HG02885 (cell line): ENCODE measurements at regions not wholly inside any gene's neighbourhood (a gene's known extent, or its start where the extent isn't known, plus 50 kb on each side); places are given as distances from the start of the nearest gene placed in this dataset.

Experiments used
- ATAC-seq: cut with Tn5 transposase; IDR thresholded peaks from one replicate; pipeline ENCODE4 v1.9.1; 2021; ENCODE audit warnings: mild to moderate bottlenecking; ENCODE audit not compliant: unreplicated experiment, poor library complexity

- no peak for ATAC-seq
Measured at GRCh38 chr2:54360055-54360792, 95.9 kb upstream of the SPTBN1 start.

- no peak for ATAC-seq
Measured at GRCh38 chr2:54364409-54364808, 91.7 kb upstream of the SPTBN1 start.

GRCh38 chr2:54365661-54366060 lies 90.5 kb upstream of the SPTBN1 start:
- ATAC-seq = no peak

- no peak for ATAC-seq
Measured at GRCh38 chr2:54366487-54367280, 89.4 kb upstream of the SPTBN1 start.

DNA sequence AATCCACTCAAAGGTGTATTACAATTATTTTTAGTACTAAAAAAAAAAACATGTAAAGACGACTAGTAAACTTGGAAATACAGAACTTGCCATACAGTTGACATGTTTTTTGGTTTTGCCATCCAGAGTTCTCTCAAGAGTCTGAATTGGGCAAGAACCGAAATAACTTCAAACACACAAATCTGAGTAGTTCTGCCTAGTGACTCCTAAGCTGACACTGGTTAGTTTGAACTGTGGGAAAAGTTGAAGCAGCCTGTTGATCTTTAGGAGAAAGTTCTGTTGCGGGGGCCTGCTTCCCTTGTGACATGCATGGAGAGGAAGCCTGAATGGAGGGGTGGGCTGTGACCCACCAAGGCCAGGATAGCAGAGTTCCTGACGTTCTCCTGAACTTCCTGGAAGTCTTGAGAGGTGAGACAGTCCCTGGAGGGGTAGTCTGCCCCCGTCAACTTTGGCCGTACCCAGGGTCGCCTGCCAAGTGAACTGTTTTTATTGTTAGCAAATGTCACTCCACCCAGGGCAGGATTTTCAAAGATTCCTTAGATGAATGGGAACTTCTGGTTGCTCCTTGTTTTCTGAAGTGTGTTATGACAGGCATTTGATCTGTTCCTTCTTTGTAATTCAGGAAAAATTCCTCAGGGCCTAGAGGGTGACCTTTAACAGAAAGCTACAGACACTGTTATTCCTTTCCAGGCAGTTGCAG lies 85.6 kb upstream of the SPTBN1 start:
- ATAC-seq = no peak

- ATAC-seq = no peak
Measured at GRCh38 chr2:54371460-54372065, 84.6 kb upstream of the SPTBN1 start.

GRCh38 chr2:54372361-54372760 lies 83.8 kb upstream of the SPTBN1 start:
- no peak for ATAC-seq

DNA sequence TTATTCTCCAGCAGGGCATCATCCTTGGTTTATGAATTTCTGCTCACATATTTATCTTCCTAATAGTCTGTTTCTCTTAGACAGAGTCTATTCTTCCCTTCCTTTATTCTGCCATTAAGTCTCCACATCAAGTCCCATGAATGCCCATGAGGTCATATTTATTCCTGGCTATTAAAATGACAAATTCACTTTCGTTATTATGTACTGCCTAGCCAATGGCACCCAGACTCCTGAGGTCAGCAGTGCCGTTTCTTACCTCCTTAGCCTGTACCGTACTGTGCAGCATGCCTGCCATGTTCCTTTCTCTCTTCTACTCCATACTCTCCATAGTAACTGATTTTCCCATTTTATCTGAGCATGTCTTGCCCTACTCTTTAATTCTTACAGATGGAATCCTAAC lies 82.3 kb upstream of the SPTBN1 start:
- no peak for ATAC-seq

GRCh38 chr2:54374591-54375364 lies 81.3 kb upstream of the SPTBN1 start:
- no peak for ATAC-seq

- ATAC-seq = no peak
Measured at GRCh38 chr2:54377451-54377850, 78.7 kb upstream of the SPTBN1 start.

DNA sequence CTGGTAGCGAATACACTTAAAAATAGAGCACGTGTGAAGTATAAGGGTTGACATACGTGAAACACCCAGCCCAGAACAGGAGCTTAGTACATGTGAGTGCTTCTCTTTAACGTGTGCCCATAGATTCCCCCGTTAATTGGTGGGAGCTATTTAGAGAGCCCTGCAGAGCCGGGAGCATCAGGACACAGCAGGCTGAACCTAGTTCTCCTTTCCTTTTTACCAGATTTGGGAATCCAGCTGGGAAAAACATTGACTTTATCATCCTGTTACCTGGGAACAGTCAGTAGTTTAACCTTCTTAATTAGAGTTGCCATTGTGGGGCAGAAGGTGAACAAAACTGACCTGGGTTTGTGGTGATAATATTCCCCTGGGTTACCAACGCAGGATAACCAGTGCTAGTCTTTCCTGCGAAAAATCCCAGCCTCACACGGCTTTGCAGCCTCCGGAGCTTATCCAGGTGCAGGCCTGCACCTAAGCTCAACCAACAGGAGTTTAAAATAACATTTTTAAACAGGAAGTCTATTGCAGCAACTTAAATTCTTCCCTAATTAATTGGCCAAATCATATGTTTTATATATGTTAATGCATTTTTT lies 78.1 kb upstream of the SPTBN1 start:
- ATAC-seq = no peak

DNA sequence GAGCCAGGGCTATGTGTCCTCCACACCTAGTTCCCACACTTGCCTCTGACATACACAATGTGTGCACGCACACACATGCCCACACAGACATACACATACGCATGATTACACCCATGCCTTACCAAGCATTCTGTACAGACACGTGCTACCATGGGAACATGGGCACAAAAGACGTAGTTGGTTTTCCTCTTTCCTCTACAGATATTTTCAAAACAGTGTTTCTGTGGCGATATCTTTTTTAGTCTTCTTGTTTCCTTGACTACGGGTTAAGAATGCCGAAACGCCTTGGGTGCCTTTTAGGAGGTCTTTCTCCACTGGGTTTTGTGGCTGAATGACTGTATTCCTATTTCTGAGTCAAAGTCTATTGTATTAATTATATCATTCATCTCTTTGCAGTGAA lies 75.5 kb upstream of the SPTBN1 start:
- no peak for ATAC-seq

DNA sequence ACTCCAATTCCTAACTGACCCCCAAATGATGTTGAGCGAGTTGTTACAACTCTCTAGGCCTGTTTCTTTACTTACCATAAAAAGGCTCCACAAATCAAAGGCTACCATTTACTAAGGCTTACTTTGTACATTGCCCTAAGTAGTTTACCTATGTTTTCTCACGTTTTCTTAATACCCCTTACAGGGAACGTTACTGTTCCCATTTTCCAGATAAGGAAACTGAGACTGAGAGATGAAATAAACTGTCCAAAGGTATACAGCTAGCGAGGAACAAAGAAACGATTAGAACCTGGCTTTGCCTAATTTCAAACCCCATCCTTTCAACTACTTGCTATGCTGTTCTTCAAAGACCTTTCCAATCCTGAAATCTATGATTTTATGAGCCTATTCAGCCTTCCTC lies 74.8 kb upstream of the SPTBN1 start:
- no peak for ATAC-seq

GRCh38 chr2:54382601-54383000 lies 73.5 kb upstream of the SPTBN1 start:
- no peak for ATAC-seq

DNA sequence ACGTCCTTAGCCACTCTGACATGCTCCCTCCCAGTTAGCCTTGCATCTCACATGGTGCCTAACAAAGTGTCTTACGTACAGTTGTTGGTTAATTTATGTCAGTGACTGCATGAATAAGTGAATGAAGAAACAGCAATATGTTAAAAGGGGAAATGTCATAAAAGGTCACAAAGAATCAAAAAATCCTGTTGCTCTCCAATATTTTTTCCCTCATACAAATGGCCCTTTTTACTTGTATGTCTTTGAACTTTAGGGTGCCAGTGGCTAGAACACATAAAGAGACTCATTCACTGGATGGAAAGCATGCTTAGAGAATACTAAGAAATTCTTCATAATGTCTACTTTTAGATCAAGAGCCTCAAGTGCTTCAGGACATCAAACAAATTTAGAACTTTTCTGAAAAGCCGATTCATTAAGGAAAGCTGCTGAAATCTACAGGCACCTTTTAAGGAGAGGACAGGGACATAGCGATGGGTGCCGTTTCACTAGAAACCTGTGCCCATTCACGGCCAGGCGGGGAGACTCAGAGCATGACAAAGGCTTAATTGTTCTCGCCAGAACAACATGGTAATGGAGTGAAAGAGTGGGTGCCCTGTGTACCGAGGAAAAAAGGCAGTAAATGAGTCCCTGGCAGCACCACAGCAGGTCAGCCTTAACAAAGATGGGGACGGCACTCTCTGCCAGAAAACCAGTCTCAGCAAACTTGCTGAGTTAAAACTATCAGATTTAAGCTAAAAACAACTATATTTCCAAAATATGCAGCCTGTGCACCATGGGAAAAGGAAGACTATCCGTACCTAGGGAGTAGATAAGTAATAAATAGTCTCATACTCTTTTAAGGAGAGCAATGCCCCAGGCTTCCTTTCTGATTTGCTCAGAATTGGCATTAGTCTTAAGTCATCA lies 71.6 kb upstream of the SPTBN1 start:
- no peak for ATAC-seq

DNA sequence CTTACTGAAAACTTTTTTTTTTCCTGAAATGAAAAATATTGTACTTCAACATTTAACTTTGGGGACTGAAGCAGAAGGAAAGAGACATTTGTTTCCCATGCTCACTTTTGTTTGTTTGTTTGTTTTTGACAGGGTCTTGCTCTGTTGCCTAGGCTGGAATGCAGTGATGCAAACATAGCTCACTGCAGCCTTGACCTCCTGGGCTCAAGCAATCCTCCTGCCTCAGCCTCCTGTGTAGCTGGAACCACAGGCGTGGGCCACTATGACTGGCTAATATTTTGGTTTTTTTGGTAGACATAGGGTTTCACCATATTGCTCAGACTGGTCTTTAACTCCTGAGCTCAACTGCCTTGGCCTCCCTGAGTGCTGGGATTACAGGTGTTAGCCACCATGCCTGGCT lies 70.9 kb upstream of the SPTBN1 start:
- ATAC-seq = no peak

DNA sequence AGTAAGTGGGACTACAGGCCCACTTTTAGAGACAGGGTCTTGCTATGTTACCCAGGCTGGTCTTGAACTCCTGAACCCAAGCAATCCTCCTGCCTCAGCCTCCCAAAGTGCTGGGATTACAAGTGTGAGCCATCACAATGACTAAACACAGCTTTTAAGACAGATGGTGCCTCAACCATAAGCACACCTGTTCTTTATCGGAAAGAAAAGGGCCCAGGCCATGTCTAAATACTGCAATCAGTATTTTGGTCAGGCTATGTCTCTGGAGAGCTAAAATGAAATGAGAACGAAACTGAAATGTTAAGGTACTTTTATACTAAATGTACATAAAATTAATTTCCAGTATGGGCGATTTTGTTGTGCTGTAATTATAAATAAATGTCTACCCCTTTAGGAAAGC lies 69.5 kb upstream of the SPTBN1 start:
- no peak for ATAC-seq

DNA sequence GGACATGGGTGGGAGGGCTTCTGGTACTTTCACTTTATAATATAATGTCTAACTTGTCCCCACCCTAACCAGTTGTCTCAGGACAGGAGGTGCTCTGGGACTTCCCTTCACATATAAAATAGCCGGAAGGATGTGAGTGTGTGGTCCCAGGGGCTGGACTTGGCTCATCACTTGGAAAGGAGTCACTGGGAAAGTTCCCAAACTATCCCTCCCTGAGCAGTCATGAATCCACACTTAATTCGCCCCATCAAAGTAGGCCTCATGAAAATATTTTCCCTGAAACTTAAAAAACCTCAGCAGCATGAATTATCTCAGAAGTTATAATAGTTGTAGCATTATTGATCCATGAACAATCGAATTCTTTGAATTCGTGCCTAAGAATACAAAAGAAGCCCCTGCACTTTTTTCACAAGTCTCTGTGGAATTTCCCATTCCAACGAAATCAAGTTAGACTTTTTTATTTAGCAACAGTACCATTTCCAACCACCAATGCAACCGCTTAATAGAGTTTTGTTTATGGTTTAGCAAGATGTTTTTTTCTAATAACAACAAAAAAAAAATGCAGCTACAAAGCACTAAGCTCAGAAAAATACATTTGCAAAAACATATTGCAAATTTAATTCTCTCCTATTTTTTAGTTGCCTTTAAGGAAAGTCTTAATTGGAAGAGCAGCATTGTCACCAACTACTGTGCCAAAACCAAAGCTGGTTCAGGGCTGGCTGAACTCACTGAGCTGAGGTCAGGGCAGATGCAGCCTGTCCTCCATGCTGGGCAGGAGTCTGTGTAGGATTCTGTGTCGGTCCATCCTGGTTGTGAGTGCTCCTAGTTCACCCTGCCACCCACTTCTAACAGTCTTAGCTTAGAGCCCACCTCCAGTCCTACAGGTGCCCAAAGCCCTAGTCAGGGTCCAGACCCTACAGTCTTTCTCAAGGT lies 68.8 kb upstream of the SPTBN1 start:
- ATAC-seq = no peak
